ENCODE measurements at regions not wholly inside any gene's neighbourhood (a gene's known extent, or its start where the extent isn't known, plus 50 kb on each side); places are given as distances from the start of the nearest gene placed in this dataset.

GRCh38 chr22:48863965-48864528 is 963.6 kb downstream of the BRD1 start:
- Histone ChIP-seq H2BK15ac (ENCODE audit: low read depth, low read length) (no peak overlapping the region), H3K4me3 (ENCODE audit: insufficient read depth, low read depth, low read length) (no peak overlapping the region), H3K56ac (ENCODE audit: extremely low read depth, insufficient read depth, low read length) (no peak overlapping the region), H3K9me1 (ENCODE audit: insufficient read depth, low read length) (no peaks in the 10 kb centered on the region), H4K20me1 (ENCODE audit: insufficient read depth, low read length) (no peaks in the 10 kb centered on the region), H3K27ac (ENCODE audit: insufficient read depth, low read length) (no peak overlapping the region), H2AFZ (replicated peaks; ENCODE audit: low read length, poor library complexity) (no peak overlapping the region), H3K4me1 (ENCODE audit: control insufficient read depth, insufficient read depth, low read length) (no peaks in the 10 kb centered on the region), H2BK5ac (ENCODE audit: low read depth, low read length, poor library complexity, severe bottlenecking) (no peak overlapping the region), H3K9me3 (ENCODE audit: control insufficient read depth, insufficient read depth, low read length) (peaks cover 47% of the 10 kb centered on the region), H3K9ac (ENCODE audit: low read depth, low read length) (no peak overlapping the region), H3K4me2 (ENCODE audit: low read depth, low read length) (no peak overlapping the region), H3K18ac (ENCODE audit: low read depth, low read length) (no peak overlapping the region), H2AK9ac (replicated peaks; ENCODE audit: low read depth, low read length, poor library complexity) (no peak overlapping the region), H4K8ac (ENCODE audit: low read depth in 2 of 2, low read length in 2 of 2) (no peak overlapping the region), H4K91ac (ENCODE audit: insufficient read depth, low read depth, low read length) (no peak overlapping the region), H2AK5ac (ENCODE audit: low read depth, low read length) (no peak overlapping the region), H3K79me1 (ENCODE audit: low read depth in 1 of 2, low read length in 2 of 2) (no peaks in the 10 kb centered on the region), H3K23ac (ENCODE audit: low read depth, low read length) (no peak overlapping the region), H2BK120ac (ENCODE audit: low read depth, low read length) (no peak overlapping the region), H3K14ac (replicated peaks; ENCODE audit: low read depth, low read length) (no peak overlapping the region), H2BK20ac (ENCODE audit: low read depth, low read length) (no peak overlapping the region), H4K5ac (ENCODE audit: low read depth, low read length) (no peak overlapping the region), H3K36me3 (ENCODE audit: control insufficient read depth, insufficient read depth, low read length) (no peaks in the 10 kb centered on the region), H3K27me3 (ENCODE audit: control insufficient read depth, insufficient read depth, low read length) (no peaks in the 10 kb centered on the region), H3K4ac (ENCODE audit: low read depth, low read length) (no peak overlapping the region)
- CTCF ChIA-PET: no interaction called here
- POLR2A ChIA-PET (ENCODE audit: unreplicated experiment): no interaction called here
- ATAC-seq (ENCODE audit: low read depth): no peak
- TF ChIP-seq USF2 (IDR thresholded peaks at IDR 0.05; ENCODE audit: low read depth, low read length) (no peak), MAFK (IDR thresholded peaks at IDR 0.05; ENCODE audit: low read depth, low read length) (no peak), NFE2L2 (IDR thresholded peaks at IDR 0.05; ENCODE audit: low read depth, low read length) (no peak), MAZ (IDR thresholded peaks at IDR 0.05; ENCODE audit: borderline replicate concordance, low read depth, low read length) (no peak), FOS (IDR thresholded peaks at IDR 0.05; ENCODE audit: low read depth, low read length) (no peak), SMC3 (IDR thresholded peaks at IDR 0.05; ENCODE audit: low read depth, low read length) (no peak), BHLHE40 (IDR thresholded peaks at IDR 0.05; ENCODE audit: low read depth, low read length) (no peak), RCOR1 (IDR thresholded peaks at IDR 0.05; ENCODE audit: insufficient replicate concordance, low read length) (no peak), MXI1 (IDR thresholded peaks at IDR 0.05; ENCODE audit: borderline replicate concordance, low read depth, low read length) (no peak), POLR2A (IDR thresholded peaks at IDR 0.05; ENCODE audit: low read depth, low read length) (no peak), RAD21 (IDR thresholded peaks at IDR 0.05; ENCODE audit: low read length) (no peak), ELK1 (IDR thresholded peaks at IDR 0.05; ENCODE audit: borderline replicate concordance, low read depth, low read length) (no peak), CHD1 (IDR thresholded peaks at IDR 0.05; ENCODE audit: low read depth, low read length) (no peak), CTCF (conservative IDR thresholded peaks at IDR 0.05; ENCODE audit: low read depth, low read length) (no peak), RFX5 (IDR thresholded peaks at IDR 0.05; ENCODE audit: low read depth, low read length) (no peak), CEBPB (IDR thresholded peaks at IDR 0.05; ENCODE audit: low read depth, low read length) (no peak)
- dilution Hi-C loops (cut with HindIII; ENCODE audit: low sequenced_read_pairs, unreplicated experiment): no loop called here
- WGBS, 2 experiments (ENCODE audit: extremely low coverage in 2 of 2, insufficient read length in 1 of 2): 46% methylated on average over 3 of the region's 7 CpGs; no CpG with 5 or more reads in 1 of the 2 experiments
- intact Hi-C loops (cut with micrococcal nuclease): no loop called here
- no TSS peak for BruUV-seq (replicated peaks)
- no peak for DNase-seq
- in situ Hi-C loops (cut with MboI; ENCODE audit: low sequenced_read_pairs): no loop called here

Measured in IMR-90 (cell line).